Fibroblast of lung (primary cell): ENCODE measurements at regions not wholly inside any gene's neighbourhood (a gene's known extent, or its start where the extent isn't known, plus 50 kb on each side); places are given as distances from the start of the nearest gene placed in this dataset.

Source experiments
- DNase-seq, 2 donors: peaks; one replicate each; pipeline versions ENCODE4 v3.0.0 to v3.0.0-alpha.2; 2010; ENCODE audit warnings: low read depth in 2 of 2
- H2AFZ ChIP-seq: 2 replicates; pipeline ENCODE4 v1.5.1; 2012; ENCODE audit warnings: low read length, control low read depth, inconsistent platforms
- H3K27ac ChIP-seq: 2 replicates; pipeline ENCODE4 v1.5.1; 2011; ENCODE audit warnings: low read length, control low read depth; ENCODE audit not compliant: insufficient read depth
- H3K27me3 ChIP-seq: 2 replicates; pipeline ENCODE4 v1.5.1; 2011; ENCODE audit warnings: mild to moderate bottlenecking, low read length; ENCODE audit not compliant: control insufficient read depth, insufficient read depth
- H3K36me3 ChIP-seq: 2 replicates; pipeline ENCODE4 v1.5.1; 2011; ENCODE audit warnings: low read length; ENCODE audit not compliant: control insufficient read depth, insufficient read depth
- H3K4me1 ChIP-seq: 2 replicates; pipeline ENCODE4 v1.5.1; 2011; ENCODE audit warnings: low read length; ENCODE audit not compliant: control insufficient read depth, insufficient read depth; ENCODE audit errors: extremely low read depth
- H3K4me2 ChIP-seq: 2 replicates; pipeline ENCODE4 v1.5.1; 2011; ENCODE audit warnings: low read length, control low read depth; ENCODE audit not compliant: insufficient read depth; ENCODE audit errors: extremely low read depth
- H3K4me3 ChIP-seq, 4 experiments: fragments of 200-600 bp in 1 of 4; sonication (generic) in 1 of 4; replicated peaks in 1 of 4; 2 replicates each; pipeline ENCODE4 v1.5.1; 2011 to 2016; ENCODE audit warnings: low read length in 4 of 4, low read depth in 3 of 4, mild to moderate bottlenecking in 3 of 4, control low read depth in 2 of 4, inconsistent platforms in 1 of 4, mixed read lengths in 1 of 4; ENCODE audit not compliant: insufficient read depth in 1 of 4; ENCODE audit errors: control extremely low read depth in 1 of 4
- H3K79me2 ChIP-seq: 2 replicates; pipeline ENCODE4 v1.5.1; 2012; ENCODE audit warnings: mild to moderate bottlenecking, low read length, inconsistent platforms; ENCODE audit not compliant: control insufficient read depth, insufficient read depth
- H3K9ac ChIP-seq: 2 replicates; pipeline ENCODE4 v1.5.1; 2011; ENCODE audit warnings: mild to moderate bottlenecking, low read length, control low read depth; ENCODE audit not compliant: insufficient read depth
- H3K9me3 ChIP-seq: 2 replicates; pipeline ENCODE4 v1.5.1; 2012; ENCODE audit warnings: low read depth, low read length; ENCODE audit not compliant: control insufficient read depth, insufficient read depth
- H4K20me1 ChIP-seq: 2 replicates; pipeline ENCODE4 v1.5.1; 2011; ENCODE audit warnings: low read length; ENCODE audit not compliant: control insufficient read depth, insufficient read depth; ENCODE audit errors: extremely low read depth
- EZH2 ChIP-seq: IDR thresholded peaks from 2 replicates; pipeline ENCODE4 v1.5.1; 2012; ENCODE audit warnings: low read length, control low read depth, mild to moderate bottlenecking; ENCODE audit errors: missing control alignments
- TF ChIP-seq, protein P1 (sequence below), 2 donors: IDR thresholded peaks in 1 of 2; conservative IDR thresholded peaks in 1 of 2; 1 replicate in 1 of 2; 2 replicates in 1 of 2; pipeline ENCODE4 v1.5.1; 2011 to 2012; ENCODE audit warnings: low read length in 2 of 2, control low read depth in 1 of 2, inconsistent platforms in 1 of 2, low read depth in 1 of 2, mild to moderate bottlenecking in 1 of 2

DNA sequence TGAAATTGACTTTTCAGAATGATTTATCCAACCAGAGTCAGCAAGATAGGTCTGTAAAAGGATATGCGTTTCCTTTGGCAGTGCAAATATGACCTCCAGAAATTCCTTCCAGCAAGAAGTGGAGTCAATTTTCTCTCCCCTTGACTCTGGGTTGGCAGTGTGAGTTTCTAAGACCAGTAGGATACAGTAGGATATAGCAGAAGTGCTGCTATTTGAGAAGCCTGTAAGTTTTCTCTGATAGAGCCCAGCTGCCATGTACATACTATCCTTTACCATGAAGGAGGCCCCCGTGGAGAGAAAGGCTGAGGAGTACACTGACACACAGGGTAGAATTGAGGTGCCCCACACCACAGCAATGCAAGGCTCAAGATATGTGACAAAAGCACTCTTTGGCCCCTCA, 409.1 kb upstream of the PDZRN3 start:
- TF ChIP-seq, protein P1, sequence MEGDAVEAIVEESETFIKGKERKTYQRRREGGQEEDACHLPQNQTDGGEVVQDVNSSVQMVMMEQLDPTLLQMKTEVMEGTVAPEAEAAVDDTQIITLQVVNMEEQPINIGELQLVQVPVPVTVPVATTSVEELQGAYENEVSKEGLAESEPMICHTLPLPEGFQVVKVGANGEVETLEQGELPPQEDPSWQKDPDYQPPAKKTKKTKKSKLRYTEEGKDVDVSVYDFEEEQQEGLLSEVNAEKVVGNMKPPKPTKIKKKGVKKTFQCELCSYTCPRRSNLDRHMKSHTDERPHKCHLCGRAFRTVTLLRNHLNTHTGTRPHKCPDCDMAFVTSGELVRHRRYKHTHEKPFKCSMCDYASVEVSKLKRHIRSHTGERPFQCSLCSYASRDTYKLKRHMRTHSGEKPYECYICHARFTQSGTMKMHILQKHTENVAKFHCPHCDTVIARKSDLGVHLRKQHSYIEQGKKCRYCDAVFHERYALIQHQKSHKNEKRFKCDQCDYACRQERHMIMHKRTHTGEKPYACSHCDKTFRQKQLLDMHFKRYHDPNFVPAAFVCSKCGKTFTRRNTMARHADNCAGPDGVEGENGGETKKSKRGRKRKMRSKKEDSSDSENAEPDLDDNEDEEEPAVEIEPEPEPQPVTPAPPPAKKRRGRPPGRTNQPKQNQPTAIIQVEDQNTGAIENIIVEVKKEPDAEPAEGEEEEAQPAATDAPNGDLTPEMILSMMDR (conservative IDR thresholded peaks at IDR 0.05 in 1 of 2, IDR thresholded peaks at IDR 0.05 in 1 of 2; ENCODE audit: low read depth in 1 of 2, low read length in 2 of 2) = no peak
- TF ChIP-seq EZH2 = no peak
- Histone ChIP-seq H3K79me2 (no peaks in the 10 kb centered on the region), H4K20me1 (no peaks in the 10 kb centered on the region), H2AFZ (no peak overlapping the region), H3K36me3 (no peaks in the 10 kb centered on the region), H3K27me3 (no peaks in the 10 kb centered on the region), H3K9ac (no peak overlapping the region), H3K4me3 (no peak overlapping the region), H3K4me2 (no peak overlapping the region), H3K4me1 (no peaks in the 10 kb centered on the region), H3K9me3 (no peaks in the 10 kb centered on the region), H3K27ac (no peak overlapping the region)
- DNase-seq = no peak

DNA sequence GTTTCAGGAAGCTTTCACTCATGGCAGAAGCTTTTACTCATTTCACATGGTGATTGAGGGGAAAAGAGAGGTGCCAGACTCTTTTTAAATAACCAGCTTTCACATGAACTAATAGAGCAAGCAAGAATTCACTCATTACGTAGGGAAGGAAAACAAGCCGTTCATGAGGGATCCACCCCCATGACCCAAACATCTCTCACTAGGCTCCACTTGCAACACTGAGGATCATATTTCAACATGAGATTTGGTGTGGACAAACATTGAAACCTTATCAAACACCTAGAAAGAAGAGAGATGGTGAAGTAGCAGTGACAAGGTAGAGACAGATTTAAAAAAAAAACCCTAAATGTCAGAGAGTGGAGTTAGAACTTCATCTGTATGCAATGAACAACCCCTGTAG, 408.6 kb upstream of the PDZRN3 start:
- DNase-seq = no peak

DNA sequence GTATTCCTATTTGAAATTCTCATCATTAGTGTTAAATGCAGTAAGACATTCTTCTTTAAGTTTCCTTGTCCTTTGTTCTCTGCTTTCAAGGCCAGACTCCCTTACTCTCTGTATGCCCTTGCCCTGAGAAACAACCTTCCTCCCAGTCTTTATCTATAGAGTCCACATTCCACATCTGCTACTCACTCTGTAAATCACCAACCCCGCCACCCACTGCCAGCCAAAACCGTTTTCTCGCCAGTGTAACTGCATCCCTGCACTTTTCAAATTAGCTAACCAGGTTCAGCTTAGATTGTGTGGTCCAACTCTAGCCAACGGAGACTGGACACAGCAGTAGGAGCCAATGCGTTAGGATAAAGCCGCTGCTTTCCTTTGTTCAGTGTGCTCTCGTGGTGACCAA, 402.4 kb upstream of the PDZRN3 start:
- no peak overlapping the region for H3K4me3 ChIP-seq

More for the DNA sequence above, 408.6 kb upstream of the PDZRN3 start:
- TF ChIP-seq, protein P1 (conservative IDR thresholded peaks at IDR 0.05 in 1 of 2, IDR thresholded peaks at IDR 0.05 in 1 of 2; ENCODE audit: low read depth in 1 of 2, low read length in 2 of 2) = no peak
- TF ChIP-seq EZH2 = no peak
- H3K9me3 ChIP-seq = no peaks in the 10 kb centered on the region
- H3K4me3 ChIP-seq = no peak overlapping the region
- H3K27ac ChIP-seq = no peak overlapping the region
- H3K27me3 ChIP-seq = no peaks in the 10 kb centered on the region
- no peaks in the 10 kb centered on the region for H3K79me2 ChIP-seq
- no peaks in the 10 kb centered on the region for H3K36me3 ChIP-seq
- no peak overlapping the region for H2AFZ ChIP-seq
- no peak overlapping the region for H3K9ac ChIP-seq
- no peaks in the 10 kb centered on the region for H3K4me1 ChIP-seq
- no peak overlapping the region for H3K4me2 ChIP-seq
- H4K20me1 ChIP-seq = no peaks in the 10 kb centered on the region

More for the DNA sequence above, 402.4 kb upstream of the PDZRN3 start:
- no peak overlapping the region for H3K9ac ChIP-seq
- H3K79me2 ChIP-seq = no peaks in the 10 kb centered on the region
- no peaks in the 10 kb centered on the region for H3K27me3 ChIP-seq
- H3K4me2 ChIP-seq = no peak overlapping the region
- H3K36me3 ChIP-seq = no peaks in the 10 kb centered on the region
- TF ChIP-seq, protein P1 (conservative IDR thresholded peaks at IDR 0.05 in 1 of 2, IDR thresholded peaks at IDR 0.05 in 1 of 2; ENCODE audit: low read depth in 1 of 2, low read length in 2 of 2) = no peak
- no peak overlapping the region for H3K27ac ChIP-seq
- DNase-seq = no peak
- no peaks in the 10 kb centered on the region for H4K20me1 ChIP-seq
- no peak overlapping the region for H2AFZ ChIP-seq
- no peaks in the 10 kb centered on the region for H3K9me3 ChIP-seq
- no peaks in the 10 kb centered on the region for H3K4me1 ChIP-seq
